Mesodermal cell (in vitro differentiated cells): ENCODE measurements at regions not wholly inside any gene's neighbourhood (a gene's known extent, or its start where the extent isn't known, plus 50 kb on each side); places are given as distances from the start of the nearest gene placed in this dataset.
"Not testable (repeated sequence)": the region's sequence is repeated elsewhere in the genome, so short reads cannot be mapped to it uniquely, and the experiment has no call there.

Experiments used
- H3K27ac ChIP-seq: 2 replicates; pipeline ENCODE4 v1.7.0; 2013; ENCODE audit warnings: mild to moderate bottlenecking, low read depth, low read length, moderate library complexity; ENCODE audit not compliant: severe bottlenecking
- H3K36me3 ChIP-seq: 2 replicates; pipeline ENCODE4 v1.7.1; 2013; ENCODE audit warnings: mild to moderate bottlenecking, low read length, moderate library complexity; ENCODE audit not compliant: control insufficient read depth, insufficient read depth
- H3K4me1 ChIP-seq: one replicate; pipeline ENCODE4 v1.7.1; 2013; ENCODE audit warnings: mild to moderate bottlenecking, low read length; ENCODE audit not compliant: insufficient read depth, control insufficient read depth, poor library complexity, severe bottlenecking
- H3K4me3 ChIP-seq: 2 replicates; pipeline ENCODE4 v1.7.0; 2013; ENCODE audit warnings: low read length, control low read depth, mild to moderate bottlenecking; ENCODE audit not compliant: insufficient read depth, poor library complexity, severe bottlenecking; ENCODE audit errors: extremely low read depth
- H3K9me3 ChIP-seq: 2 replicates; pipeline ENCODE4 v1.7.1; 2013; ENCODE audit warnings: mild to moderate bottlenecking, low read length, moderate library complexity; ENCODE audit not compliant: control insufficient read depth
- WGBS, 2 experiments: methylation state at CpG; one replicate each; pipeline ENCODE4 v1.1.5; 2013; ENCODE audit warnings: missing lambda C conversion rate in 2 of 2; ENCODE audit not compliant: insufficient coverage in 2 of 2; 5-methylcytosine and 5-hydroxymethylcytosine counted together

- Histone ChIP-seq H3K9me3 (no peaks in the 10 kb centered on the region), H3K36me3 (no peaks in the 10 kb centered on the region), H3K4me1 (no peaks in the 10 kb centered on the region), H3K4me3 (no peak overlapping the region), H3K27ac (no peak overlapping the region)
- WGBS, 2 experiments = 70 to 94% methylated on average over 3 to 4 of the region's 6 CpGs
Measured at GRCh38 chr6:16993396-16993795, 108.5 kb upstream of the STMND1 start.

DNA sequence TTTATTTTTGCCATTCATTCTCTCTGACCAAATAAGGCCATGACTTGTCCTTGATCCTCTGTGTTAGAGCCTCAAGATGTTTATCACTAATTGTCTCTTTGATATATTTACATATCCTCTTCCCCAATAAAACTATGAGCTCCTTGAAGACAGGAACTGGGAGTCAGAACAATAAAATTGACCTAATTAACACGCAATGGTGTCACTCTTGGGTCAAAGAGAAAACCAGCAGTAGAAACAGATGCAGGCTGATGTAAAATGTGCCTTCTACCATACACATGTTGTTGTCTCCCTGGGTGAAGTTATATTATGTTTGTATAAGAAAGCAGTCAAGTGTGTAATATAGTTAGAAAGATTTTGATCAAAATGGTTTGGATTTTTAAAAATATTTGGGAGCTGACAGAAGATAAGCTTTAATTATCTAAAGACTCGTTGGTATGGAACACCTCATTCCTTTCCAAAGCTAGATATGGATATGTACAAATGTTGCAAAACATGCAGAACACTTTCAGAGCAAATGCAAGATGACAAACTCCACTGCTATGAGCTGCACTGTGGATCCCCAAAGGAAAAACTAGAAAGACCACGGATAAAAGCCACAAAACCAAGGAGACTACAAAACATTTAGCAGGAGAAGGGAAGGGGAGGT, 109.7 kb upstream of the STMND1 start:
- Histone ChIP-seq H3K27ac (no peak overlapping the region), H3K9me3 (no peaks in the 10 kb centered on the region), H3K4me3 (no peak overlapping the region), H3K36me3 (no peaks in the 10 kb centered on the region), H3K4me1 (no peaks in the 10 kb centered on the region)
- 87% methylated on average over 3 of the region's 3 CpGs; no CpG with 5 or more reads in 1 of the 2 experiments for WGBS, 2 experiments

GRCh38 chr6:16989976-16990375, 111.9 kb upstream of the STMND1 start:
- not testable (repeated sequence) for H3K36me3 ChIP-seq, H3K4me3 ChIP-seq, H3K9me3 ChIP-seq, H3K27ac ChIP-seq, H3K4me1 ChIP-seq
- 80 to 100% methylated on average over 1 of the region's 3 CpGs for WGBS, 2 experiments

- H3K36me3 ChIP-seq = no peaks in the 10 kb centered on the region
- H3K4me1 ChIP-seq = no peaks in the 10 kb centered on the region
- H3K9me3 ChIP-seq = no peaks in the 10 kb centered on the region
- WGBS, 2 experiments = 89 to 100% methylated on average over 1 to 2 of the region's 2 CpGs
- H3K27ac ChIP-seq = no peak overlapping the region
- H3K4me3 ChIP-seq = no peak overlapping the region
Measured at GRCh38 chr6:16989382-16989781, 112.5 kb upstream of the STMND1 start.

DNA sequence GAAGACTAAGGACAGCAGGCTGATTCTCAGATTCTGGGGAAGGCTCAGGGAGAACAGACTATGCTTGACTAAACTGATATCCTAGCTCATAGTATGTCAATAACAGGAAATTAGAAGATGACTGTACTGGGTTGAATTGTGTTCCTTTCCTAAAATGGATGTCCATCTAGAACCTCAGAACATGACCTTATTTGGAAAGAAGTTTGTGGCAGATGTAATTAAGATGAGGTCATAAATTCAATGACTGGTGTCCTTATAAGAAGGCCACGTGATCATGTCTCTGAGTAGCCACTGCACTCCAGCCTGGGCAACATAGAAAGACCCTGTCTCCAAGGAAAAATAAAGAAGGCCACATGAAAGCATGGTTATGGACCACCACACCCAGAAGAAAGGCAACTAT, 113.9 kb upstream of the STMND1 start:
- H3K36me3 ChIP-seq = no peaks in the 10 kb centered on the region
- no peak overlapping the region for H3K27ac ChIP-seq
- H3K4me1 ChIP-seq = no peaks in the 10 kb centered on the region
- no peak overlapping the region for H3K4me3 ChIP-seq
- no peaks in the 10 kb centered on the region for H3K9me3 ChIP-seq
- WGBS, 2 experiments = 73 to 100% methylated on average over 1 of the region's 1 CpG

- Histone ChIP-seq H3K4me1 (no peaks in the 10 kb centered on the region), H3K9me3 (no peaks in the 10 kb centered on the region), H3K36me3 (no peaks in the 10 kb centered on the region), H3K4me3 (no peak overlapping the region), H3K27ac (no peak overlapping the region)
- WGBS, 2 experiments = 84 to 97% methylated on average over 5 to 6 of the region's 10 CpGs
Measured at GRCh38 chr6:16985513-16986284, 116.2 kb upstream of the STMND1 start.

DNA sequence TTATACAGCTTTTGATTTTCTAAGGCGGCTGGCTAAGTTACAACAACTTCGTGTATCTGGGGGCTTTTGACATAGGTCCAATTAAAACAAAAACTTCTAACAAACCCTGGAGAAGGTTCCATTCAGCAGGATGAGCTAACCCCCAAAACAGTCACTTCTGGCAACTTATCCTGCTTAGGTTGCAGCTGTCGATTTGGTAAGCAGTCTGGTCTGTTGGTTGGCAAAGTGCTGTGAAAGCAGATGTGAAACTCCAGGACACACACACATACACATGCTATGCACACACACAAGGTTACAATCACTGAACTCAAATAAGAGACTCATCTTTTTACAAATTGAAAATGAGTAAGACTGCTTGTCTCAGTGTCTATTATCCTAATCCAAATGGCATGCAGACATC, 119.0 kb upstream of the STMND1 start:
- Histone ChIP-seq H3K4me1 (no peaks in the 10 kb centered on the region), H3K4me3 (no peak overlapping the region), H3K36me3 (no peaks in the 10 kb centered on the region), H3K27ac (no peak overlapping the region), H3K9me3 (no peaks in the 10 kb centered on the region)
- 100% methylated on average over 1 to 2 of the region's 3 CpGs for WGBS, 2 experiments

DNA sequence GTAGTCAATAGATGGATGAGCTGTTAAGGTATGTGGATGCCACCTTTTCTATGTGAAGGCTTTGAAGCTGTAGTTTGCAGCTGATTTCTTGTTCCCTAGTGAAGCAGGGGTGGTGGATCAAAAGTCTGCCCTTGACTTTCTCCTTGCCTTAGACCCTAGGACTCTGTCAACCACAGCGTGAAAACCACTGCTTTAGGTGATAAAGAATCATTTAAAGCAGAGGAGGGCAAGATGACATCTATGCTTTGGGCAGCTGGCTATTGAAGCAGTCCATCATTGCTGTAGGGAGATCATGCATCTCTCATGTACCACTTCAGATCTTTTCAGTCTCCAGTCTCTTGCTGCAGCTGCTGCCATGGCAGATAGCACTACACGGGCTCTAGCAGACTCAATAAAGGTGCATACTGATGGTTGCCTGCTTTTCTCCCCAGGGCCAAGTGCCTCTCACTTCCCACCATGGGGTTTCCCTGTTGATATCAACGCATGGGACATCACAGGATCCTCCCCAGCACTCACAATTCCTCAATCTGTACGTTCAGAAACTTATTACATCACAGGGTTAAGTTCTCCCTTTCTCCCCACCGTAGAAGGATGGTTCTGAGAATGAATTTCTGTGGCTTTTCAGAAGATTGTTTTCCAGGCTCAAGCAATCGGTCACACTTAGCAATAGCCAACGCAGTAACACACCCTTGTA, 122.0 kb upstream of the STMND1 start:
- Histone ChIP-seq H3K4me1 (no peaks in the 10 kb centered on the region), H3K9me3 (no peaks in the 10 kb centered on the region), H3K27ac (no peak overlapping the region), H3K36me3 (no peaks in the 10 kb centered on the region), H3K4me3 (no peak overlapping the region)
- WGBS, 2 experiments = 84 to 100% methylated on average over 3 to 5 of the region's 7 CpGs

DNA sequence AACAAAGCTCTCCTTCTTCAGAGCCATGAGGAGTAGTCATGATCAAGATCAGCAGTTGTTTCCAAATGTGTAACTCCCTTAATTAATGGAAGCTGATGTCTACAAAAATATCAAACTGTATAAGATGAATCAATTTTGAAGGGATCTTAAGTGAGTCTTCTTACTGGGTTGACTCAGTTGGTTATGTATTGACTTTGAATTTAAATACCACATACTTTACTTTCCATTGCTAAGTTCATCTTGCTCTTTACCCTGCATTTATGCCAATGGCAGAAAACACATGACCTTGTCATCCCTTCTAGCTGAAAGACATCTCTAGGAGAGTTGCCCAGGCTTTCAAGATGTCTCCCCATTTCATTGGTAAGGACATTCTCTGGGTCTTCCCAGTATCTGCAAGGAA, 123.2 kb upstream of the STMND1 start:
- Histone ChIP-seq H3K27ac (no peak overlapping the region), H3K9me3 (no peaks in the 10 kb centered on the region), H3K4me1 (no peaks in the 10 kb centered on the region), H3K4me3 (no peak overlapping the region), H3K36me3 (no peaks in the 10 kb centered on the region)

GRCh38 chr6:16976385-16977183, 125.3 kb upstream of the STMND1 start:
- H3K4me3 ChIP-seq = no peak overlapping the region
- H3K36me3 ChIP-seq = no peaks in the 10 kb centered on the region
- no peaks in the 10 kb centered on the region for H3K4me1 ChIP-seq
- no peaks in the 10 kb centered on the region for H3K9me3 ChIP-seq
- no peak overlapping the region for H3K27ac ChIP-seq
- WGBS, 2 experiments = 92 to 94% methylated on average over 3 to 4 of the region's 7 CpGs
